PC-3 (cell line): ENCODE measurements at regions not wholly inside any gene's neighbourhood (a gene's known extent, or its start where the extent isn't known, plus 50 kb on each side); places are given as distances from the start of the nearest gene placed in this dataset.

Experiments
- ATAC-seq: fragments of 200-7000 bp; cut with Tn5 transposase; 2 replicates; pipeline ENCODE4 v1.9.1; 2020; ENCODE audit warnings: mild to moderate bottlenecking, moderate library complexity
- BruUV-seq: library from RNA; stranded (reverse); fragments of 400-500 nt; replicated peaks from 2 replicates; lab custom pipeline; 2021; lab: Mats Ljungman, UMichigan
- CTCF ChIA-PET: fragments of 300-600 bp; sonication (Branson Sonifier 250); formaldehyde crosslinking; loops from one replicate; lab custom pipeline; 2022; ENCODE audit warnings: antibody characterized with exemption; lab: Charles Lee
- POLR2A ChIA-PET: fragments of 300-600 bp; sonication (Branson Sonifier 250); formaldehyde crosslinking; loops from one replicate; lab custom pipeline; 2022; ENCODE audit warnings: antibody characterized with exemption; ENCODE audit not compliant: unreplicated experiment; lab: Charles Lee
- DNase-seq: peaks from one replicate; pipeline ENCODE4 v3.0.0-alpha.2; 2015
- H2AFZ ChIP-seq: fragments of 300-600 bp; sonication (generic); 2 replicates; pipeline ENCODE4 v1.6.0; 2016; ENCODE audit warnings: antibody characterized with exemption, low read length
- H3F3A ChIP-seq: fragments of 300-600 bp; sonication (generic); one replicate; pipeline ENCODE4 v1.6.0; 2017; ENCODE audit warnings: antibody characterized with exemption, low read length, control low read depth, mild to moderate bottlenecking; ENCODE audit not compliant: unreplicated experiment
- H3K27ac ChIP-seq: fragments of 300-600 bp; sonication (generic); 2 replicates; pipeline ENCODE4 v1.5.1; 2016; ENCODE audit warnings: mild to moderate bottlenecking, low read length
- H3K27me3 ChIP-seq: fragments of 300-600 bp; sonication (generic); 2 replicates; pipeline ENCODE4 v1.6.1; 2016; ENCODE audit warnings: low read length, mixed read lengths
- H3K36me3 ChIP-seq: fragments of 300-600 bp; sonication (generic); 2 replicates; pipeline ENCODE4 v1.6.1; 2016; ENCODE audit warnings: low read depth, mixed run types, low read length, mixed read lengths
- H3K4me1 ChIP-seq: fragments of 300-600 bp; sonication (generic); 2 replicates; pipeline ENCODE4 v1.5.1; 2016; ENCODE audit warnings: low read length; ENCODE audit not compliant: insufficient read depth
- H3K4me2 ChIP-seq: fragments of 300-600 bp; sonication (generic); 2 replicates; pipeline ENCODE4 v1.6.0; 2016; ENCODE audit warnings: low read length
- H3K4me3 ChIP-seq: fragments of 300-600 bp; sonication (generic); 2 replicates; pipeline ENCODE4 v1.5.1; 2016; ENCODE audit warnings: mild to moderate bottlenecking, low read length, mixed read lengths
- H3K79me2 ChIP-seq: fragments of 300-600 bp; sonication (generic); 2 replicates; pipeline ENCODE4 v1.6.1; 2017; ENCODE audit warnings: low read length, mixed read lengths
- H3K9ac ChIP-seq: fragments of 300-600 bp; sonication (generic); 2 replicates; pipeline ENCODE4 v1.6.0; 2016; ENCODE audit warnings: mild to moderate bottlenecking, low read length
- H3K9me2 ChIP-seq: fragments of 300-600 bp; sonication (generic); replicated peaks from 2 replicates; pipeline ENCODE4 v1.6.1; 2016; ENCODE audit warnings: mixed run types, low read length, mixed read lengths
- H3K9me3 ChIP-seq: fragments of 300-600 bp; sonication (generic); 2 replicates; pipeline ENCODE4 v1.6.1; 2016; ENCODE audit warnings: low read length, mixed read lengths
- H4K20me1 ChIP-seq: fragments of 300-600 bp; sonication (generic); 2 replicates; pipeline ENCODE4 v1.6.1; 2016; ENCODE audit warnings: low read length, mixed read lengths
- CTCF ChIP-seq: fragments of 300-600 bp; sonication (generic); conservative IDR thresholded peaks from 2 replicates; pipeline ENCODE4 v1.5.1; 2017; ENCODE audit warnings: antibody characterized with exemption, low read depth, mild to moderate bottlenecking, low read length
- EZH2 ChIP-seq: fragments of 300-600 bp; sonication (generic); IDR thresholded peaks from one replicate; pipeline ENCODE4 v1.6.1; 2017; ENCODE audit warnings: antibody characterized with exemption, mild to moderate bottlenecking, low read length; ENCODE audit not compliant: unreplicated experiment
- EZH2phosphoT487 ChIP-seq: fragments of 300-600 bp; sonication (generic); IDR thresholded peaks from 2 replicates; pipeline ENCODE4 v1.6.1; 2018; ENCODE audit warnings: mild to moderate bottlenecking, antibody characterized with exemption, low read length, borderline replicate concordance
- intact Hi-C: fragments of 100-400 bp; cut with micrococcal nuclease; formaldehyde crosslinking; loops from 2 replicates; pipeline ENCODE4 v1.9.0; 2023

GRCh38 chr6:163637524-163637923, 223.0 kb downstream of the QKI start:
- ChIA-PET CTCF (no interaction called here), POLR2A (no interaction called here)
- intact Hi-C loops = no loop called here
- DNase-seq = no peak
- H3K36me3 ChIP-seq = no peaks in the 10 kb centered on the region
- H3K9ac ChIP-seq = no peak overlapping the region
- H3K9me2 ChIP-seq = no peaks in the 10 kb centered on the region
- no peaks in the 10 kb centered on the region for H3F3A ChIP-seq
- no peak overlapping the region for H3K4me3 ChIP-seq
- no peak overlapping the region for H2AFZ ChIP-seq
- H3K27ac ChIP-seq = no peak overlapping the region
- no peaks in the 10 kb centered on the region for H3K79me2 ChIP-seq
- no peak for TF ChIP-seq CTCF
- peaks cover 19% of the 10 kb centered on the region; the same call in 1 of the 2 replicates for H3K27me3 ChIP-seq
- H3K9me3 ChIP-seq = no peaks in the 10 kb centered on the region
- no peak overlapping the region for H3K4me2 ChIP-seq
- H3K4me1 ChIP-seq = no peaks in the 10 kb centered on the region
- ATAC-seq = no peak
- no TSS peak for BruUV-seq
- no peaks in the 10 kb centered on the region for H4K20me1 ChIP-seq

- Histone ChIP-seq H3K4me2 (no peak overlapping the region), H3F3A (no peaks in the 10 kb centered on the region), H3K9me2 (no peaks in the 10 kb centered on the region), H3K4me1 (no peaks in the 10 kb centered on the region), H3K36me3 (no peaks in the 10 kb centered on the region), H3K27me3 (peaks cover 13% of the 10 kb centered on the region; the same call in 1 of the 2 replicates), H3K9me3 (no peaks in the 10 kb centered on the region), H3K4me3 (no peak overlapping the region), H3K79me2 (no peaks in the 10 kb centered on the region), H3K27ac (no peak overlapping the region), H4K20me1 (no peaks in the 10 kb centered on the region), H2AFZ (no peak overlapping the region), H3K9ac (no peak overlapping the region)
- ChIA-PET CTCF (no interaction called here), POLR2A (no interaction called here)
- TF ChIP-seq EZH2phosphoT487 (no peak), CTCF (no peak), EZH2 (no peak)
- DNase-seq (no peak), ATAC-seq (no peak)
- intact Hi-C loops = no loop called here
- no TSS peak for BruUV-seq
These were observed 221.3 kb downstream of the QKI start for GRCh38 chr6:163635731-163636364.

GRCh38 chr6:163635315-163635714, 220.8 kb downstream of the QKI start:
- Histone ChIP-seq H2AFZ (no peak overlapping the region), H3K27ac (no peak overlapping the region), H3K4me3 (no peak overlapping the region), H3K9me3 (no peaks in the 10 kb centered on the region), H4K20me1 (no peaks in the 10 kb centered on the region), H3K79me2 (no peaks in the 10 kb centered on the region), H3K36me3 (no peaks in the 10 kb centered on the region), H3K4me1 (no peaks in the 10 kb centered on the region), H3K4me2 (no peak overlapping the region), H3K9me2 (no peaks in the 10 kb centered on the region), H3F3A (no peaks in the 10 kb centered on the region), H3K27me3 (peaks cover 13% of the 10 kb centered on the region; the same call in 1 of the 2 replicates), H3K9ac (no peak overlapping the region)
- POLR2A ChIA-PET = no interaction called here
- ATAC-seq = no peak
- TF ChIP-seq EZH2 (no peak), EZH2phosphoT487 (no peak), CTCF (no peak)
- CTCF ChIA-PET = no interaction called here
- DNase-seq = no peak
- BruUV-seq = no TSS peak
- intact Hi-C loops = no loop called here
